ENCODE measurements at regions not wholly inside any gene's neighbourhood (a gene's known extent, or its start where the extent isn't known, plus 50 kb on each side); places are given as distances from the start of the nearest gene placed in this dataset.

- Histone ChIP-seq H3K79me1 (replicated peaks; ENCODE audit: low read length, poor library complexity, severe bottlenecking) (no peaks in the 10 kb centered on the region), H4K8ac (ENCODE audit: low read length) (no peak overlapping the region), H3K4me3 (ENCODE audit: insufficient read depth in 1 of 2, low read depth in 1 of 2, low read length in 2 of 2) (no peak overlapping the region), H2BK15ac (ENCODE audit: low read depth, poor library complexity, severe bottlenecking) (no peak overlapping the region), H3K4me2 (ENCODE audit: low read length, poor library complexity, severe bottlenecking) (no peak overlapping the region), H3K27ac (ENCODE audit: low read length, poor library complexity, severe bottlenecking) (no peak overlapping the region), H3K27me3 (ENCODE audit: control insufficient read depth in 1 of 2, insufficient read depth in 1 of 2, low read length in 2 of 2) (no peaks in the 10 kb centered on the region), H3K9me3 (ENCODE audit: control insufficient read depth, low read length) (no peaks in the 10 kb centered on the region), H2BK120ac (ENCODE audit: low read depth, low read length) (no peak overlapping the region), H3K9ac (ENCODE audit: low read length) (no peak overlapping the region), H3K36me3 (ENCODE audit: control insufficient read depth in 1 of 2, insufficient read depth in 2 of 2, low read depth in 1 of 2, low read length in 2 of 2) (no peaks in the 10 kb centered on the region), H3K18ac (ENCODE audit: low read depth in 1 of 2, low read length in 2 of 2) (no peak overlapping the region), H3K23ac (ENCODE audit: low read length in 2 of 2) (no peak overlapping the region), H3K4ac (ENCODE audit: low read depth in 1 of 2, low read length in 2 of 2) (no peak overlapping the region), H4K91ac (ENCODE audit: low read length) (no peak overlapping the region), H2BK5ac (ENCODE audit: low read depth, low read length, poor library complexity, severe bottlenecking) (no peak overlapping the region), H3K4me1 (ENCODE audit: control insufficient read depth, insufficient read depth, low read depth, low read length) (peaks cover 2% of the 10 kb centered on the region), H2AFZ (ENCODE audit: low read depth, low read length) (no peak overlapping the region), H2AK5ac (ENCODE audit: low read length, severe bottlenecking) (no peak overlapping the region), H3K14ac (ENCODE audit: low read length in 2 of 2) (no peak overlapping the region), H2BK12ac (ENCODE audit: low read length in 2 of 2) (no peak overlapping the region)
- no peak for DNase-seq
Measured at GRCh38 chr3:110767838-110768237, 303.8 kb upstream of the NECTIN3 start.

- no peak overlapping the region for H2AK5ac ChIP-seq (ENCODE audit: low read length, severe bottlenecking)
- H2BK15ac ChIP-seq (ENCODE audit: low read depth, poor library complexity, severe bottlenecking) = no peak overlapping the region
- H3K18ac ChIP-seq (ENCODE audit: low read depth in 1 of 2, low read length in 2 of 2) = peak overlapping the region in 1 of 2 experiments; percentile 54
- H3K79me1 ChIP-seq (replicated peaks; ENCODE audit: low read length, poor library complexity, severe bottlenecking) = no peaks in the 10 kb centered on the region
- H3K14ac ChIP-seq (ENCODE audit: low read length in 2 of 2) = no peak overlapping the region
- H3K36me3 ChIP-seq (ENCODE audit: control insufficient read depth in 1 of 2, insufficient read depth in 2 of 2, low read depth in 1 of 2, low read length in 2 of 2) = no peaks in the 10 kb centered on the region
- H3K4me3 ChIP-seq (ENCODE audit: insufficient read depth in 1 of 2, low read depth in 1 of 2, low read length in 2 of 2) = no peak overlapping the region
- H4K8ac ChIP-seq (ENCODE audit: low read length) = no peak overlapping the region
- peak overlapping the region; percentile 49 for H3K27ac ChIP-seq (ENCODE audit: low read length, poor library complexity, severe bottlenecking)
- H4K91ac ChIP-seq (ENCODE audit: low read length) = no peak overlapping the region
- no peak overlapping the region for H2BK120ac ChIP-seq (ENCODE audit: low read depth, low read length)
- H3K4me2 ChIP-seq (ENCODE audit: low read length, poor library complexity, severe bottlenecking) = no peak overlapping the region
- H2AFZ ChIP-seq (ENCODE audit: low read depth, low read length) = peak overlapping the region; percentile 81
- peaks cover 4% of the 10 kb centered on the region for H3K4me1 ChIP-seq (ENCODE audit: control insufficient read depth, insufficient read depth, low read depth, low read length)
- no peak overlapping the region for H3K4ac ChIP-seq (ENCODE audit: low read depth in 1 of 2, low read length in 2 of 2)
- WGBS = 76% methylated on average over 9 of the region's 9 CpGs
- H2BK5ac ChIP-seq (ENCODE audit: low read depth, low read length, poor library complexity, severe bottlenecking) = no peak overlapping the region
- peak; percentile 34 for DNase-seq
- no peaks in the 10 kb centered on the region for H3K27me3 ChIP-seq (ENCODE audit: control insufficient read depth in 1 of 2, insufficient read depth in 1 of 2, low read length in 2 of 2)
- no peak overlapping the region for H3K23ac ChIP-seq (ENCODE audit: low read length in 2 of 2)
- no peak overlapping the region for H2BK12ac ChIP-seq (ENCODE audit: low read length in 2 of 2)
- H3K9me3 ChIP-seq (ENCODE audit: control insufficient read depth, low read length) = no peaks in the 10 kb centered on the region
- no peak overlapping the region for H3K9ac ChIP-seq (ENCODE audit: low read length)
Measured at GRCh38 chr3:110773413-110773954, 298.1 kb upstream of the NECTIN3 start.

GRCh38 chr3:110774496-110775265, 296.9 kb upstream of the NECTIN3 start:
- H3K27ac ChIP-seq (ENCODE audit: low read length, poor library complexity, severe bottlenecking) = peak overlapping the region; percentile 25
- H3K4me3 ChIP-seq (ENCODE audit: insufficient read depth in 1 of 2, low read depth in 1 of 2, low read length in 2 of 2) = no peak overlapping the region
- H2BK5ac ChIP-seq (ENCODE audit: low read depth, low read length, poor library complexity, severe bottlenecking) = no peak overlapping the region
- H4K91ac ChIP-seq (ENCODE audit: low read length) = no peak overlapping the region
- H2AFZ ChIP-seq (ENCODE audit: low read depth, low read length) = no peak overlapping the region
- 94% methylated on average over 5 of the region's 7 CpGs for WGBS
- H2BK12ac ChIP-seq (ENCODE audit: low read length in 2 of 2) = no peak overlapping the region
- H3K23ac ChIP-seq (ENCODE audit: low read length in 2 of 2) = no peak overlapping the region
- H3K4me1 ChIP-seq (ENCODE audit: control insufficient read depth, insufficient read depth, low read depth, low read length) = peaks cover 4% of the 10 kb centered on the region
- H3K14ac ChIP-seq (ENCODE audit: low read length in 2 of 2) = no peak overlapping the region
- no peak overlapping the region for H2BK120ac ChIP-seq (ENCODE audit: low read depth, low read length)
- H3K9ac ChIP-seq (ENCODE audit: low read length) = no peak overlapping the region
- no peak overlapping the region for H3K4me2 ChIP-seq (ENCODE audit: low read length, poor library complexity, severe bottlenecking)
- no peak overlapping the region for H3K18ac ChIP-seq (ENCODE audit: low read depth in 1 of 2, low read length in 2 of 2)
- no peaks in the 10 kb centered on the region for H3K79me1 ChIP-seq (replicated peaks; ENCODE audit: low read length, poor library complexity, severe bottlenecking)
- no peaks in the 10 kb centered on the region for H3K36me3 ChIP-seq (ENCODE audit: control insufficient read depth in 1 of 2, insufficient read depth in 2 of 2, low read depth in 1 of 2, low read length in 2 of 2)
- no peak overlapping the region for H2BK15ac ChIP-seq (ENCODE audit: low read depth, poor library complexity, severe bottlenecking)
- H4K8ac ChIP-seq (ENCODE audit: low read length) = no peak overlapping the region
- H3K4ac ChIP-seq (ENCODE audit: low read depth in 1 of 2, low read length in 2 of 2) = no peak overlapping the region
- no peak overlapping the region for H2AK5ac ChIP-seq (ENCODE audit: low read length, severe bottlenecking)
- H3K9me3 ChIP-seq (ENCODE audit: control insufficient read depth, low read length) = no peaks in the 10 kb centered on the region
- H3K27me3 ChIP-seq (ENCODE audit: control insufficient read depth in 1 of 2, insufficient read depth in 1 of 2, low read length in 2 of 2) = no peaks in the 10 kb centered on the region
- DNase-seq = peak; percentile 12

DNA sequence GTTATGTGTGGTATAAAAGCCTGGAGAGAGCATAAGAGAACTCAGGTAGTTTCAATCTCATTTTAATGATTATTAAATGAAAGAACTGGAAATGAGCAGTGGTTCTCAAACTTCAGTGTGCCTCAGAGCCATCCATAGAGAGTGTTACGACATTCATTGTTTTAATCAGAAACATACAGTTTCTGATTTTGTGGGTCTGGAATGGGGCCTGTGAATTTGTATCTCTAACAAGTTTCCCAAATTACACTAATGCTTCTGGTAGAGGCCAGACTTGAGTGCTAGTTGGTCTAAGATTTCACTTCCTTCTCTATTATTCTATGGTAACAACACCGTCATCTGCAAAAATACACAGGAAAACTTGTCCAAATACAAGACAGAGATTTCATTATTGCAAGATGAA, 292.0 kb upstream of the NECTIN3 start:
- H3K4me3 ChIP-seq (ENCODE audit: insufficient read depth in 1 of 2, low read depth in 1 of 2, low read length in 2 of 2) = no peak overlapping the region
- no peak overlapping the region for H3K23ac ChIP-seq (ENCODE audit: low read length in 2 of 2)
- no peak for DNase-seq
- 100% methylated on average over 1 of the region's 2 CpGs for WGBS
- H3K36me3 ChIP-seq (ENCODE audit: control insufficient read depth in 1 of 2, insufficient read depth in 2 of 2, low read depth in 1 of 2, low read length in 2 of 2) = no peaks in the 10 kb centered on the region
- H3K27ac ChIP-seq (ENCODE audit: low read length, poor library complexity, severe bottlenecking) = no peak overlapping the region
- no peak overlapping the region for H3K18ac ChIP-seq (ENCODE audit: low read depth in 1 of 2, low read length in 2 of 2)
- no peak overlapping the region for H2BK120ac ChIP-seq (ENCODE audit: low read depth, low read length)
- no peaks in the 10 kb centered on the region for H3K27me3 ChIP-seq (ENCODE audit: control insufficient read depth in 1 of 2, insufficient read depth in 1 of 2, low read length in 2 of 2)
- H3K4me1 ChIP-seq (ENCODE audit: control insufficient read depth, insufficient read depth, low read depth, low read length) = no peaks in the 10 kb centered on the region
- no peak overlapping the region for H3K4me2 ChIP-seq (ENCODE audit: low read length, poor library complexity, severe bottlenecking)
- H2AFZ ChIP-seq (ENCODE audit: low read depth, low read length) = no peak overlapping the region
- no peak overlapping the region for H2BK15ac ChIP-seq (ENCODE audit: low read depth, poor library complexity, severe bottlenecking)
- H3K9me3 ChIP-seq (ENCODE audit: control insufficient read depth, low read length) = no peaks in the 10 kb centered on the region
- H2AK5ac ChIP-seq (ENCODE audit: low read length, severe bottlenecking) = no peak overlapping the region
- no peak overlapping the region for H2BK12ac ChIP-seq (ENCODE audit: low read length in 2 of 2)
- no peak overlapping the region for H3K4ac ChIP-seq (ENCODE audit: low read depth in 1 of 2, low read length in 2 of 2)
- H3K9ac ChIP-seq (ENCODE audit: low read length) = no peak overlapping the region
- no peak overlapping the region for H2BK5ac ChIP-seq (ENCODE audit: low read depth, low read length, poor library complexity, severe bottlenecking)
- H4K8ac ChIP-seq (ENCODE audit: low read length) = no peak overlapping the region
- no peak overlapping the region for H3K14ac ChIP-seq (ENCODE audit: low read length in 2 of 2)
- H3K79me1 ChIP-seq (replicated peaks; ENCODE audit: low read length, poor library complexity, severe bottlenecking) = no peaks in the 10 kb centered on the region
- H4K91ac ChIP-seq (ENCODE audit: low read length) = no peak overlapping the region

Measured in mesenchymal stem cell (in vitro differentiated cells and primary cell).